ENCODE measurements at regions not wholly inside any gene's neighbourhood (a gene's known extent, or its start where the extent isn't known, plus 50 kb on each side); places are given as distances from the start of the nearest gene placed in this dataset.

- DNase-seq (ENCODE audit: low spot score), result no peak
- Histone ChIP-seq H3K36me3 (no peaks in the 10 kb centered on the region), H3K4me3 (no peak overlapping the region), H3K9me3 (no peaks in the 10 kb centered on the region), H3K4me1 (replicated peaks) (no peaks in the 10 kb centered on the region), H3K27me3 (replicated peaks; ENCODE audit: insufficient read depth) (no peaks in the 10 kb centered on the region), H3K27ac (no peak overlapping the region)
- intact Hi-C loops (cut with DNase I), result no loop called here
- TF ChIP-seq POLR2AphosphoS5 (IDR thresholded peaks at IDR 0.05), result no peak
- no peak for TF ChIP-seq CTCF (IDR thresholded peaks at IDR 0.05)
- no peak for TF ChIP-seq POLR2A (IDR thresholded peaks at IDR 0.05)
- WGBS, result 87% methylated on average over 8 of the region's 8 CpGs
Measured at GRCh38 chr1:201661823-201662359, 123.0 kb downstream of the NAV1 start.

GRCh38 chr1:201662646-201663045 lies 123.7 kb downstream of the NAV1 start:
- 96% methylated on average over 2 of the region's 2 CpGs for WGBS
- no peak for DNase-seq (ENCODE audit: low spot score)
- TF ChIP-seq POLR2A (IDR thresholded peaks at IDR 0.05) (no peak), POLR2AphosphoS5 (IDR thresholded peaks at IDR 0.05) (no peak), CTCF (IDR thresholded peaks at IDR 0.05) (no peak)
- no peaks in the 10 kb centered on the region for H3K36me3 ChIP-seq
- H3K4me3 ChIP-seq, result no peak overlapping the region
- no peaks in the 10 kb centered on the region for H3K9me3 ChIP-seq
- no peaks in the 10 kb centered on the region for H3K4me1 ChIP-seq (replicated peaks)
- H3K27me3 ChIP-seq (replicated peaks; ENCODE audit: insufficient read depth), result no peaks in the 10 kb centered on the region
- intact Hi-C loops (cut with DNase I), result no loop called here
- no peak overlapping the region for H3K27ac ChIP-seq

GRCh38 chr1:201663491-201664113 lies 124.7 kb downstream of the NAV1 start:
- TF ChIP-seq POLR2AphosphoS5 (IDR thresholded peaks at IDR 0.05), result no peak
- TF ChIP-seq CTCF (IDR thresholded peaks at IDR 0.05), result no peak
- no peak for TF ChIP-seq POLR2A (IDR thresholded peaks at IDR 0.05)
- intact Hi-C loops (cut with DNase I), result no loop called here
- WGBS, result 68% methylated on average over 5 of the region's 5 CpGs

GRCh38 chr1:201665036-201665435 lies 126.1 kb downstream of the NAV1 start:
- Histone ChIP-seq H3K27me3 (replicated peaks; ENCODE audit: insufficient read depth) (no peaks in the 10 kb centered on the region), H3K4me3 (no peak overlapping the region), H3K4me1 (replicated peaks) (no peaks in the 10 kb centered on the region), H3K36me3 (no peaks in the 10 kb centered on the region), H3K27ac (no peak overlapping the region), H3K9me3 (no peaks in the 10 kb centered on the region)
- 83% methylated on average over 8 of the region's 8 CpGs for WGBS
- no peak for TF ChIP-seq POLR2A (IDR thresholded peaks at IDR 0.05)
- no peak for TF ChIP-seq CTCF (IDR thresholded peaks at IDR 0.05)
- TF ChIP-seq POLR2AphosphoS5 (IDR thresholded peaks at IDR 0.05), result no peak
- intact Hi-C loops (cut with DNase I), result no loop called here
- DNase-seq (ENCODE audit: low spot score), result no peak

More at GRCh38 chr1:201663491-201664113, 124.7 kb downstream of the NAV1 start:
- Histone ChIP-seq H3K4me3 (no peak overlapping the region), H3K4me1 (replicated peaks) (no peaks in the 10 kb centered on the region), H3K27me3 (replicated peaks; ENCODE audit: insufficient read depth) (no peaks in the 10 kb centered on the region), H3K27ac (no peak overlapping the region), H3K9me3 (no peaks in the 10 kb centered on the region), H3K36me3 (no peaks in the 10 kb centered on the region)
- no peak for DNase-seq (ENCODE audit: low spot score)

GRCh38 chr1:201666102-201666501 lies 127.2 kb downstream of the NAV1 start:
- no peaks in the 10 kb centered on the region for H3K27me3 ChIP-seq (replicated peaks; ENCODE audit: insufficient read depth)
- no peak overlapping the region for H3K4me3 ChIP-seq
- intact Hi-C loops (cut with DNase I), result no loop called here
- no peaks in the 10 kb centered on the region for H3K36me3 ChIP-seq
- no peak for DNase-seq (ENCODE audit: low spot score)
- H3K4me1 ChIP-seq (replicated peaks), result no peaks in the 10 kb centered on the region
- no peak for TF ChIP-seq CTCF (IDR thresholded peaks at IDR 0.05)
- no peak for TF ChIP-seq POLR2AphosphoS5 (IDR thresholded peaks at IDR 0.05)
- TF ChIP-seq POLR2A (IDR thresholded peaks at IDR 0.05), result no peak
- H3K27ac ChIP-seq, result no peak overlapping the region
- 89% methylated on average over 5 of the region's 5 CpGs for WGBS
- no peaks in the 10 kb centered on the region for H3K9me3 ChIP-seq
